SU-DHL-6 (cell line): ENCODE measurements at regions not wholly inside any gene's neighbourhood (a gene's known extent, or its start where the extent isn't known, plus 50 kb on each side); places are given as distances from the start of the nearest gene placed in this dataset.

Experiments
- H2AFZ ChIP-seq: fragments of 200-600 bp; sonication (generic); 2 replicates; pipeline ENCODE4 v1.6.1; 2014; ENCODE audit warnings: low read depth, mild to moderate bottlenecking, moderate library complexity, mixed read lengths, antibody characterized with exemption, low read length; ENCODE audit not compliant: severe bottlenecking
- H3F3A ChIP-seq: fragments of 200-600 bp; shearing (Covaris generic); 2 replicates; pipeline ENCODE4 v1.6.0; 2016; ENCODE audit warnings: antibody characterized with exemption, mild to moderate bottlenecking; ENCODE audit not compliant: insufficient read depth
- H3K27ac ChIP-seq: fragments of 200-600 bp; sonication (generic); 2 replicates; pipeline ENCODE4 v1.5.1; 2016; ENCODE audit warnings: low read depth, mild to moderate bottlenecking, low read length, moderate library complexity, mixed read lengths
- H3K27me3 ChIP-seq: fragments of 200-600 bp; sonication (generic), shearing (Covaris generic); 2 replicates; pipeline ENCODE4 v1.6.0; 2014; ENCODE audit warnings: mild to moderate bottlenecking, low read length
- H3K36me3 ChIP-seq: fragments of 200-600 bp; sonication (generic); 2 replicates; pipeline ENCODE4 v1.6.1; 2014; ENCODE audit warnings: mild to moderate bottlenecking, low read length, mixed read lengths
- H3K4me2 ChIP-seq: fragments of 300-600, 200-600 bp; shearing (Covaris generic), sonication (generic); 2 replicates; pipeline ENCODE4 v1.6.0; 2014; ENCODE audit warnings: low read length, low read depth, mild to moderate bottlenecking; ENCODE audit not compliant: poor library complexity, severe bottlenecking
- H3K4me3 ChIP-seq: fragments of 200-600 bp; sonication (generic); 2 replicates; pipeline ENCODE4 v1.5.1; 2014; ENCODE audit warnings: antibody characterized with exemption, low read length, mild to moderate bottlenecking, mixed read lengths; ENCODE audit not compliant: insufficient read depth, poor library complexity, severe bottlenecking
- H3K79me2 ChIP-seq: fragments of 200-600 bp; sonication (generic); 2 replicates; pipeline ENCODE4 v1.6.1; 2014; ENCODE audit warnings: mild to moderate bottlenecking, low read length, moderate library complexity; ENCODE audit not compliant: insufficient read depth
- H3K9ac ChIP-seq: fragments of 200-600 bp; sonication (generic); 2 replicates; pipeline ENCODE4 v1.7.0; 2014; ENCODE audit warnings: mild to moderate bottlenecking, low read length
- H3K9me2 ChIP-seq: fragments of 200-600 bp; sonication (generic); replicated peaks from 2 replicates; pipeline ENCODE4 v1.6.1; 2014; ENCODE audit warnings: low read length; ENCODE audit not compliant: insufficient read depth
- H3K9me3 ChIP-seq: fragments of 200-600 bp; sonication (generic); 2 replicates; pipeline ENCODE4 v1.6.1; 2014; ENCODE audit warnings: low read length, mixed read lengths; ENCODE audit not compliant: insufficient read depth
- H4K20me1 ChIP-seq: fragments of 200-600 bp; sonication (generic); 2 replicates; pipeline ENCODE4 v1.6.1; 2014; ENCODE audit warnings: low read depth, mild to moderate bottlenecking, antibody characterized with exemption, low read length, moderate library complexity, mixed read lengths
- EZH2phosphoT487 ChIP-seq: fragments of 200-600 bp; sonication (generic), shearing (Covaris generic); conservative IDR thresholded peaks from 2 replicates; pipeline ENCODE4 v1.6.1; 2018; ENCODE audit warnings: mild to moderate bottlenecking, antibody characterized with exemption, low read length, moderate library complexity, mixed read lengths
- TF ChIP-seq, protein P1 (sequence below): fragments of 200-600 bp; sonication (generic); IDR thresholded peaks from one replicate; pipeline ENCODE4 v1.5.1; 2017; ENCODE audit warnings: antibody characterized with exemption, mild to moderate bottlenecking, low read length, moderate library complexity; ENCODE audit not compliant: insufficient read depth, poor library complexity, severe bottlenecking

- Histone ChIP-seq H2AFZ (no peak overlapping the region), H3K27ac (no peak overlapping the region), H3K9me3 (no peaks in the 10 kb centered on the region), H4K20me1 (no peaks in the 10 kb centered on the region), H3K27me3 (no peaks in the 10 kb centered on the region), H3F3A (no peaks in the 10 kb centered on the region), H3K9ac (no peak overlapping the region), H3K4me3 (no peak overlapping the region), H3K9me2 (no peaks in the 10 kb centered on the region), H3K4me2 (no peak overlapping the region), H3K79me2 (no peaks in the 10 kb centered on the region), H3K36me3 (no peaks in the 10 kb centered on the region)
- TF ChIP-seq, protein P1, sequence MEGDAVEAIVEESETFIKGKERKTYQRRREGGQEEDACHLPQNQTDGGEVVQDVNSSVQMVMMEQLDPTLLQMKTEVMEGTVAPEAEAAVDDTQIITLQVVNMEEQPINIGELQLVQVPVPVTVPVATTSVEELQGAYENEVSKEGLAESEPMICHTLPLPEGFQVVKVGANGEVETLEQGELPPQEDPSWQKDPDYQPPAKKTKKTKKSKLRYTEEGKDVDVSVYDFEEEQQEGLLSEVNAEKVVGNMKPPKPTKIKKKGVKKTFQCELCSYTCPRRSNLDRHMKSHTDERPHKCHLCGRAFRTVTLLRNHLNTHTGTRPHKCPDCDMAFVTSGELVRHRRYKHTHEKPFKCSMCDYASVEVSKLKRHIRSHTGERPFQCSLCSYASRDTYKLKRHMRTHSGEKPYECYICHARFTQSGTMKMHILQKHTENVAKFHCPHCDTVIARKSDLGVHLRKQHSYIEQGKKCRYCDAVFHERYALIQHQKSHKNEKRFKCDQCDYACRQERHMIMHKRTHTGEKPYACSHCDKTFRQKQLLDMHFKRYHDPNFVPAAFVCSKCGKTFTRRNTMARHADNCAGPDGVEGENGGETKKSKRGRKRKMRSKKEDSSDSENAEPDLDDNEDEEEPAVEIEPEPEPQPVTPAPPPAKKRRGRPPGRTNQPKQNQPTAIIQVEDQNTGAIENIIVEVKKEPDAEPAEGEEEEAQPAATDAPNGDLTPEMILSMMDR = no peak
Observed at GRCh38 chr1:103230061-103230460, 121.7 kb upstream of the COL11A1 start.

GRCh38 chr1:103220631-103221041 lies 112.3 kb upstream of the COL11A1 start:
- H3K27ac ChIP-seq = no peak overlapping the region
- H3K79me2 ChIP-seq = no peaks in the 10 kb centered on the region
- TF ChIP-seq, protein P1 = no peak
- no peak for TF ChIP-seq EZH2phosphoT487
- H3F3A ChIP-seq = no peaks in the 10 kb centered on the region
- no peak overlapping the region for H3K4me3 ChIP-seq
- H3K36me3 ChIP-seq = no peaks in the 10 kb centered on the region
- no peaks in the 10 kb centered on the region for H3K27me3 ChIP-seq
- H4K20me1 ChIP-seq = no peaks in the 10 kb centered on the region
- no peak overlapping the region for H3K9ac ChIP-seq
- no peak overlapping the region for H2AFZ ChIP-seq
- H3K9me2 ChIP-seq = no peaks in the 10 kb centered on the region; the same call in 1 of the 2 replicates
- H3K9me3 ChIP-seq = no peaks in the 10 kb centered on the region
- no peak overlapping the region for H3K4me2 ChIP-seq

DNA sequence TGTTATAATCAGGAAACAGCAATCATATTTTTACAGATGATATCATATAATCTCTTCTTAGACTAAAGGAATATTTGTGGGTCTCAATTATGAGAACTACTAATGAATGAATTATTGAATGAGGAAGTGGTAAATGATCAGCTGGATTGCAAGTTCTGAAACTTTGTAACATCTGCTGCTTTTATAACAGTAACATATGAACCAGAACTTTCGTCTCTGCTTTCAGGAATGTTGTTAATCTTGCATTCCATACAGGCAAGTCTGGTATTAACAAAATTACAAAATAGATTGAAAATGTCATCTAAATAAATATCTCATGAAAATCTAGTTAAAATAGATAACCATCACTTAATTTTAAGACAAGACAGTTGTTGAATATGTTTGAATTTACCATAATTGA lies 110.5 kb upstream of the COL11A1 start:
- Histone ChIP-seq H3F3A (no peaks in the 10 kb centered on the region), H3K4me3 (no peak overlapping the region), H3K9me3 (no peaks in the 10 kb centered on the region), H3K36me3 (no peaks in the 10 kb centered on the region), H3K9me2 (no peaks in the 10 kb centered on the region; the same call in 1 of the 2 replicates), H2AFZ (no peak overlapping the region), H4K20me1 (no peaks in the 10 kb centered on the region), H3K27ac (no peak overlapping the region), H3K9ac (no peak overlapping the region), H3K4me2 (no peak overlapping the region), H3K79me2 (no peaks in the 10 kb centered on the region), H3K27me3 (no peaks in the 10 kb centered on the region)
- no peak for TF ChIP-seq EZH2phosphoT487
- TF ChIP-seq, protein P1 = no peak
